Spleen (tissue), 11 donors: ENCODE measurements at regions not wholly inside any gene's neighbourhood (a gene's known extent, or its start where the extent isn't known, plus 50 kb on each side); places are given as distances from the start of the nearest gene placed in this dataset.

Source experiments
- DNase-seq: peaks from one replicate; pipeline ENCODE4 v3.0.0-alpha.2; 2020
- H3K27ac ChIP-seq, 8 donors: fragments of 200-600 bp; sonication (generic) in 7 of 8; 1 replicate in 4 of 8; 2 replicates in 4 of 8; pipeline versions ENCODE4 v1.5.0 to v1.8.0; 2016 to 2021; ENCODE audit warnings: inconsistent platforms in 4 of 8, mild to moderate bottlenecking in 4 of 8, moderate library complexity in 1 of 8
- H3K27me3 ChIP-seq, 7 donors: fragments of 200-600 bp; sonication (generic) in 6 of 7; replicated peaks in 1 of 7; 1 replicate in 4 of 7; 2 replicates in 3 of 7; pipeline versions ENCODE4 v1.5.0 to v1.8.0; 2016 to 2021; ENCODE audit warnings: inconsistent platforms in 3 of 7, mild to moderate bottlenecking in 1 of 7
- H3K36me3 ChIP-seq, 6 donors: fragments of 200-600 bp; sonication (generic) in 5 of 6; 1 replicate in 4 of 6; 2 replicates in 2 of 6; pipeline versions ENCODE4 v1.5.0 to v1.8.0; 2016 to 2021; ENCODE audit warnings: inconsistent platforms in 2 of 6
- H3K4me1 ChIP-seq, 6 donors: fragments of 200-600 bp; sonication (generic) in 5 of 6; 1 replicate in 3 of 6; 2 replicates in 3 of 6; pipeline versions ENCODE4 v1.5.0 to v1.8.0; 2016 to 2021; ENCODE audit warnings: inconsistent platforms in 3 of 6
- H3K4me3 ChIP-seq, 8 donors: fragments of 200-600 bp; sonication (generic) in 7 of 8; 1 replicate in 4 of 8; 2 replicates in 4 of 8; pipeline versions ENCODE4 v1.5.0 to v1.8.0; 2016 to 2021; ENCODE audit warnings: inconsistent platforms in 4 of 8, mild to moderate bottlenecking in 4 of 8, moderate library complexity in 2 of 8
- H3K9me3 ChIP-seq, 8 donors: fragments of 200-600 bp; sonication (generic) in 7 of 8; 1 replicate in 4 of 8; 2 replicates in 4 of 8; pipeline versions ENCODE4 v1.5.0 to v1.8.0; 2016 to 2021; ENCODE audit warnings: inconsistent platforms in 4 of 8
- POLR2A ChIP-seq, 3 donors: fragments of 450-650 bp; IDR thresholded peaks; one replicate each; pipeline ENCODE4 v1.5.1; 2017; ENCODE audit warnings: antibody characterized with exemption in 3 of 3, mild to moderate bottlenecking in 1 of 3
- POLR2AphosphoS5 ChIP-seq, 3 donors: sonication (generic); formaldehyde crosslinking; IDR thresholded peaks; one replicate each; pipeline ENCODE4 v1.5.1; 2017; ENCODE audit warnings: antibody characterized with exemption in 3 of 3
- WGBS, 5 donors: extraction: QIAGEN DNeasy Blood & Tissue Kit in 3 of 5; methylation state at CpG; one replicate each; pipeline versions ENCODE4 v1.1.5 to v1.1.7; 2013 to 2018; 5-methylcytosine and 5-hydroxymethylcytosine counted together
- intact Hi-C: fragments of 100-400 bp; cut with DNase I; formaldehyde crosslinking; loops from one replicate; pipeline ENCODE4 v1.15.0; 2023; ENCODE audit warnings: low total_unique reads
- TF ChIP-seq, protein P1 (sequence below), 11 experiments: fragments of 200-600 bp in 7 of 11; fragments of 450-650 bp in 4 of 11; sonication (generic) in 4 of 11; IDR thresholded peaks in 8 of 11; conservative IDR thresholded peaks in 3 of 11; 1 replicate in 7 of 11; 2 replicates in 4 of 11; pipeline versions ENCODE4 v1.4.0 to v1.8.0; 2016 to 2021; ENCODE audit warnings: antibody characterized with exemption in 11 of 11, inconsistent platforms in 4 of 11, mild to moderate bottlenecking in 1 of 11
- donor health status: healthy with polysubstance abuse.
- donor health status: DM: no; HTN: no; CAD: no; lungs with moderate emphysema.
- donor health status: DM: no; HTN: no; CAD: no.
- donor health status: Bipolar disorder and iron deficiency.
- donor health status: healthy.
- donor health status: DM: no; HTN: no; CAD: no.
- donor health status: DM: yes; HTN: yes; CAD: no.

DNA sequence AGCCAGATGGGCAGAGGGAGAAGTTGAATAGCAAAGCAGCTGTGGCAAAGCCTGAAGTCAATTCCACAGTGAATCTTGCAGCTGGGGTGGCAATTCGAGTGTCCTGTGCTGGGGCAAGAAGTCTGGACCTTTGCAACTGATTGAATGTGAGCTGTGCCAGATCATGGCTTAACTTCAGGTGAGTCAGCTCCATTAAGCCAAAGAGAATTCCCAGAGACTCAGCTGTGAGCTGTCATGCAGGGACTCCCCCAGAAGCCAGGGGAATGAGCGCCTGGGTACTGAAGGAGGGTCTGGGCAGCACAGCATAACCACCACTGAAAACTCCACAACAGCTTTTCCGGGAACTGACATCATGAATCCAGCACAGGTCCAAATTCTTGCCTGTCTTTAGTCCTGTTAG lies 153.5 kb upstream of the TRPC7 start:
- Histone ChIP-seq H3K4me3 (no peak overlapping the region), H3K27me3 (no peaks in the 10 kb centered on the region), H3K27ac (no peak overlapping the region), H3K36me3 (no peaks in the 10 kb centered on the region), H3K4me1 (no peaks in the 10 kb centered on the region), H3K9me3 (no peaks in the 10 kb centered on the region)
- intact Hi-C loops, result no loop called here
- DNase-seq, result no peak
- TF ChIP-seq POLR2AphosphoS5 (IDR thresholded peaks at IDR 0.05) (no peak), POLR2A (IDR thresholded peaks at IDR 0.05) (no peak)
- TF ChIP-seq, protein P1, sequence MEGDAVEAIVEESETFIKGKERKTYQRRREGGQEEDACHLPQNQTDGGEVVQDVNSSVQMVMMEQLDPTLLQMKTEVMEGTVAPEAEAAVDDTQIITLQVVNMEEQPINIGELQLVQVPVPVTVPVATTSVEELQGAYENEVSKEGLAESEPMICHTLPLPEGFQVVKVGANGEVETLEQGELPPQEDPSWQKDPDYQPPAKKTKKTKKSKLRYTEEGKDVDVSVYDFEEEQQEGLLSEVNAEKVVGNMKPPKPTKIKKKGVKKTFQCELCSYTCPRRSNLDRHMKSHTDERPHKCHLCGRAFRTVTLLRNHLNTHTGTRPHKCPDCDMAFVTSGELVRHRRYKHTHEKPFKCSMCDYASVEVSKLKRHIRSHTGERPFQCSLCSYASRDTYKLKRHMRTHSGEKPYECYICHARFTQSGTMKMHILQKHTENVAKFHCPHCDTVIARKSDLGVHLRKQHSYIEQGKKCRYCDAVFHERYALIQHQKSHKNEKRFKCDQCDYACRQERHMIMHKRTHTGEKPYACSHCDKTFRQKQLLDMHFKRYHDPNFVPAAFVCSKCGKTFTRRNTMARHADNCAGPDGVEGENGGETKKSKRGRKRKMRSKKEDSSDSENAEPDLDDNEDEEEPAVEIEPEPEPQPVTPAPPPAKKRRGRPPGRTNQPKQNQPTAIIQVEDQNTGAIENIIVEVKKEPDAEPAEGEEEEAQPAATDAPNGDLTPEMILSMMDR (IDR thresholded peaks at IDR 0.05 in 8 of 11, conservative IDR thresholded peaks at IDR 0.05 in 3 of 11), result no peak
- 61 to 74% (median 68%) methylated on average over 3 of the region's 3 CpGs for WGBS, 5 donors

DNA sequence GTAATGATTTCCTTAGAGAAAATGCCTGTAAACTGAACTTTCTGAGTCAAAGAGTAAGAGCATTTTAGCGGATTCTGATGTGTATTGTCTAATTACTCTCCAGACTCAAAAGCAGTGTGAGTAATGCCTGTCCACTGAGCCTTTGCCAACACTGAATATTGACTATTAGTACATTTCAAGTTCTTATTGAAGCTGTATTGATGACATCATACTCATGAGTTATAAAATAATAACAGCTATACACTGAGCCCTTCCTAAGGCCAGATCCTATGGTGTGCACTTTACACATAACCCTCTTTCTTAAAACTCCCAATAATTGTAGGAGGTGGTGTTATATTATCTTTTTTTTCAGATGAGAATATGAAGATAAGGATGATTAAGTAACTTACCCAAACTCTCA lies 152.8 kb upstream of the TRPC7 start:
- WGBS, 5 donors, result 78 to 91% (median 83%) methylated on average over 1 of the region's 1 CpG
- intact Hi-C loops, result no loop called here
- DNase-seq, result no peak
- Histone ChIP-seq H3K4me1 (no peaks in the 10 kb centered on the region), H3K9me3 (no peaks in the 10 kb centered on the region), H3K36me3 (no peaks in the 10 kb centered on the region), H3K4me3 (no peak overlapping the region), H3K27me3 (no peaks in the 10 kb centered on the region), H3K27ac (no peak overlapping the region)
- no peak for TF ChIP-seq POLR2A (IDR thresholded peaks at IDR 0.05)
- no peak for TF ChIP-seq POLR2AphosphoS5 (IDR thresholded peaks at IDR 0.05)
- TF ChIP-seq, protein P1 (IDR thresholded peaks at IDR 0.05 in 8 of 11, conservative IDR thresholded peaks at IDR 0.05 in 3 of 11), result no peak

DNA sequence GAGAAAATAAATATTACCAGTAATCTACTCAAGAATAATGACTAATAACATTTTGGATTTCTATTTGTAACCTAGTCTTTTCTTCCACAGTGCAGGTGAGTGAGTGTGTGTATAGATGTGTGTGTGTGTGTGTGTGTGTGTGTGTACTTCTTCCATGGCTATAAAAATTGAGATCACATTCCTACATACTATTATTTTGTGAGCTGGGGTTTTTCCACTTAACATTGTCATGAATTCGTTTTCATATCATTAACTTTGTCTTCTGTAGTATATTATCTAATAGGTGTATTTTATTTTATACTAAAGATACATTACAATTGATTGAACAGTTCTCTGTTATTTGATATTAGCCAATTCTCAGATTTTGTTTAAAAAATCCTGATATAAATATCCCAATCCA lies 152.4 kb upstream of the TRPC7 start:
- no peak overlapping the region for H3K4me3 ChIP-seq
- H3K27ac ChIP-seq, result no peak overlapping the region
- DNase-seq, result no peak
- 0 to 63% (median 34%) methylated on average over 1 of the region's 1 CpG for WGBS, 5 donors
- no peaks in the 10 kb centered on the region for H3K27me3 ChIP-seq
- intact Hi-C loops, result no loop called here
- H3K36me3 ChIP-seq, result no peaks in the 10 kb centered on the region
- H3K9me3 ChIP-seq, result no peaks in the 10 kb centered on the region
- no peaks in the 10 kb centered on the region for H3K4me1 ChIP-seq
- TF ChIP-seq POLR2AphosphoS5 (IDR thresholded peaks at IDR 0.05) (no peak), POLR2A (IDR thresholded peaks at IDR 0.05) (no peak)
- TF ChIP-seq, protein P1 (IDR thresholded peaks at IDR 0.05 in 8 of 11, conservative IDR thresholded peaks at IDR 0.05 in 3 of 11), result no peak

DNA sequence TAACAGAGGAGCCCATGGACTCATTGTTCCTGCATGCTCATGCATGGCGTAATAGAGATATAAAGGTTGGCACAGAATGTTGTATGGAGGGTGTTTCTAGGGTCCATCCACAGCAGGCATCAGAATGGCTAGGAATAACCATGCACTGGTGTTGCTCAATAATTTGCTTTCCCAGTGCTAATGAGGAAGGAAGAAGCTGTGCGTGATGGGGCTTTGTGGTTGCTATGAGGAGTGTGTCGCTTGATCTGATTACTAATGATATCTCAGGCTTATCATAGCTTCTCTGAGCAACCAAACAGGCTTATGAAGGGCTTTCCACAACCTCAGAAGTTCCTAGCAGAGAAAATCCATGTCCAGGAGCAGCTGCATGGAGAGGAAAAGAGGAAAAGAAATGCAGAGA lies 151.3 kb upstream of the TRPC7 start:
- 30 to 77% (median 52%) methylated on average over 3 of the region's 3 CpGs for WGBS, 5 donors
- Histone ChIP-seq H3K27me3 (no peaks in the 10 kb centered on the region), H3K27ac (no peak overlapping the region), H3K4me3 (no peak overlapping the region), H3K4me1 (no peaks in the 10 kb centered on the region), H3K9me3 (no peaks in the 10 kb centered on the region), H3K36me3 (no peaks in the 10 kb centered on the region)
- DNase-seq, result no peak
- intact Hi-C loops, result no loop called here
- TF ChIP-seq, protein P1 (IDR thresholded peaks at IDR 0.05 in 8 of 11, conservative IDR thresholded peaks at IDR 0.05 in 3 of 11), result no peak
- TF ChIP-seq POLR2A (IDR thresholded peaks at IDR 0.05) (no peak), POLR2AphosphoS5 (IDR thresholded peaks at IDR 0.05) (no peak)
